ENCODE measurements at regions not wholly inside any gene's neighbourhood (a gene's known extent, or its start where the extent isn't known, plus 50 kb on each side); places are given as distances from the start of the nearest gene placed in this dataset.

GRCh38 chr16:86962259-86962658, 354.9 kb downstream of the C16orf95 start:
- no peak overlapping the region for H2BK15ac ChIP-seq (ENCODE audit: low read length)
- H3K9ac ChIP-seq (ENCODE audit: low read depth, low read length, poor library complexity), result no peak overlapping the region
- peak overlapping the region; percentile 2 for H2BK5ac ChIP-seq (ENCODE audit: low read length)
- no peaks in the 10 kb centered on the region for H3K27me3 ChIP-seq (ENCODE audit: control insufficient read depth in 3 of 3, insufficient read depth in 3 of 3, low read depth in 1 of 3, low read length in 3 of 3)
- H3K4ac ChIP-seq (ENCODE audit: low read length), result no peak overlapping the region
- H3K79me1 ChIP-seq (ENCODE audit: low read depth, low read length), result no peaks in the 10 kb centered on the region
- H3K4me2 ChIP-seq (ENCODE audit: insufficient read depth, low read length, poor library complexity, severe bottlenecking), result no peak overlapping the region
- H3K14ac ChIP-seq (ENCODE audit: low read length), result no peak overlapping the region
- H3K36me3 ChIP-seq (replicated peaks in 1 of 2; ENCODE audit: control insufficient read depth in 2 of 2, insufficient read depth in 2 of 2, low read length in 2 of 2), result no peaks in the 10 kb centered on the region
- no peak overlapping the region for H4K91ac ChIP-seq (ENCODE audit: low read depth, low read length, poor library complexity)
- no peak overlapping the region for H3K23ac ChIP-seq (ENCODE audit: low read depth, low read length, poor library complexity)
- no peak overlapping the region for H2BK12ac ChIP-seq (ENCODE audit: low read length)
- no peaks in the 10 kb centered on the region for H3K9me3 ChIP-seq (replicated peaks in 1 of 2; ENCODE audit: control insufficient read depth in 2 of 2, insufficient read depth in 1 of 2, low read depth in 1 of 2, low read length in 2 of 2)
- no peak overlapping the region for H2BK120ac ChIP-seq (ENCODE audit: low read depth, low read length)
- no peak overlapping the region for H2AFZ ChIP-seq (ENCODE audit: low read length)
- H3K18ac ChIP-seq (ENCODE audit: low read length), result no peak overlapping the region
- H3K27ac ChIP-seq (replicated peaks; ENCODE audit: low read length), result no peak overlapping the region
- H2AK5ac ChIP-seq (ENCODE audit: low read depth, low read length), result peak overlapping the region; percentile 60
- no CpG with 5 or more reads among the region's 7 CpGs for WGBS, 2 donors (ENCODE audit: extremely low coverage in 2 of 2, insufficient read length in 2 of 2, insufficient replicate concordance in 1 of 2)
- H4K8ac ChIP-seq (ENCODE audit: low read depth, low read length), result no peak overlapping the region
- DNase-seq (ENCODE audit: low spot score), result no peak
- peaks cover 0 to 20% of the 10 kb centered on the region in 2 donors for H3K4me1 ChIP-seq (ENCODE audit: control insufficient read depth in 2 of 2, insufficient read depth in 1 of 2, low read depth in 1 of 2, low read length in 2 of 2)
- no peak overlapping the region for H3K4me3 ChIP-seq (ENCODE audit: low read length in 2 of 2)

- Histone ChIP-seq H3K4me3 (ENCODE audit: low read length in 2 of 2) (no peak overlapping the region), H2AK5ac (ENCODE audit: low read depth, low read length) (peak overlapping the region; percentile 60), H3K36me3 (replicated peaks in 1 of 2; ENCODE audit: control insufficient read depth in 2 of 2, insufficient read depth in 2 of 2, low read length in 2 of 2) (no peaks in the 10 kb centered on the region), H3K27me3 (ENCODE audit: control insufficient read depth in 3 of 3, insufficient read depth in 3 of 3, low read depth in 1 of 3, low read length in 3 of 3) (no peaks in the 10 kb centered on the region), H3K9ac (ENCODE audit: low read depth, low read length, poor library complexity) (no peak overlapping the region), H2BK15ac (ENCODE audit: low read length) (no peak overlapping the region), H3K79me1 (ENCODE audit: low read depth, low read length) (no peaks in the 10 kb centered on the region), H3K4ac (ENCODE audit: low read length) (no peak overlapping the region), H4K8ac (ENCODE audit: low read depth, low read length) (no peak overlapping the region), H3K23ac (ENCODE audit: low read depth, low read length, poor library complexity) (no peak overlapping the region), H3K18ac (ENCODE audit: low read length) (no peak overlapping the region), H2BK5ac (ENCODE audit: low read length) (peak overlapping the region; percentile 2), H3K9me3 (replicated peaks in 1 of 2; ENCODE audit: control insufficient read depth in 2 of 2, insufficient read depth in 1 of 2, low read depth in 1 of 2, low read length in 2 of 2) (no peaks in the 10 kb centered on the region), H2BK120ac (ENCODE audit: low read depth, low read length) (no peak overlapping the region), H3K27ac (replicated peaks; ENCODE audit: low read length) (no peak overlapping the region), H3K14ac (ENCODE audit: low read length) (no peak overlapping the region), H3K4me2 (ENCODE audit: insufficient read depth, low read length, poor library complexity, severe bottlenecking) (no peak overlapping the region), H2BK12ac (ENCODE audit: low read length) (no peak overlapping the region), H2AFZ (ENCODE audit: low read length) (no peak overlapping the region), H3K4me1 (ENCODE audit: control insufficient read depth in 2 of 2, insufficient read depth in 1 of 2, low read depth in 1 of 2, low read length in 2 of 2) (peaks cover 0 to 20% of the 10 kb centered on the region in 2 donors), H4K91ac (ENCODE audit: low read depth, low read length, poor library complexity) (no peak overlapping the region)
- WGBS, 2 donors (ENCODE audit: extremely low coverage in 2 of 2, insufficient read length in 2 of 2, insufficient replicate concordance in 1 of 2), result no CpG with 5 or more reads among the region's 11 CpGs
- DNase-seq (ENCODE audit: low spot score), result no peak
Observed at GRCh38 chr16:86962913-86963312, 354.3 kb downstream of the C16orf95 start.

GRCh38 chr16:86963600-86964575, 353.3 kb downstream of the C16orf95 start:
- Histone ChIP-seq H4K91ac (ENCODE audit: low read depth, low read length, poor library complexity) (no peak overlapping the region), H2BK5ac (ENCODE audit: low read length) (no peak overlapping the region), H3K23ac (ENCODE audit: low read depth, low read length, poor library complexity) (no peak overlapping the region), H3K14ac (ENCODE audit: low read length) (no peak overlapping the region), H4K8ac (ENCODE audit: low read depth, low read length) (no peak overlapping the region), H3K4ac (ENCODE audit: low read length) (no peak overlapping the region), H3K36me3 (replicated peaks in 1 of 2; ENCODE audit: control insufficient read depth in 2 of 2, insufficient read depth in 2 of 2, low read length in 2 of 2) (no peaks in the 10 kb centered on the region), H2AFZ (ENCODE audit: low read length) (no peak overlapping the region), H3K79me1 (ENCODE audit: low read depth, low read length) (no peaks in the 10 kb centered on the region), H2BK120ac (ENCODE audit: low read depth, low read length) (no peak overlapping the region), H3K4me3 (ENCODE audit: low read length in 2 of 2) (no peak overlapping the region), H3K4me1 (ENCODE audit: control insufficient read depth in 2 of 2, insufficient read depth in 1 of 2, low read depth in 1 of 2, low read length in 2 of 2) (peaks cover 0 to 16% of the 10 kb centered on the region in 2 donors), H3K27ac (replicated peaks; ENCODE audit: low read length) (no peak overlapping the region), H2BK12ac (ENCODE audit: low read length) (no peak overlapping the region), H3K9me3 (replicated peaks in 1 of 2; ENCODE audit: control insufficient read depth in 2 of 2, insufficient read depth in 1 of 2, low read depth in 1 of 2, low read length in 2 of 2) (no peaks in the 10 kb centered on the region), H3K18ac (ENCODE audit: low read length) (no peak overlapping the region), H3K4me2 (ENCODE audit: insufficient read depth, low read length, poor library complexity, severe bottlenecking) (no peak overlapping the region), H2AK5ac (ENCODE audit: low read depth, low read length) (no peak overlapping the region), H3K27me3 (ENCODE audit: control insufficient read depth in 3 of 3, insufficient read depth in 3 of 3, low read depth in 1 of 3, low read length in 3 of 3) (no peaks in the 10 kb centered on the region), H2BK15ac (ENCODE audit: low read length) (no peak overlapping the region), H3K9ac (ENCODE audit: low read depth, low read length, poor library complexity) (no peak overlapping the region)
- no peak for DNase-seq (ENCODE audit: low spot score)
- no CpG with 5 or more reads among the region's 25 CpGs for WGBS, 2 donors (ENCODE audit: extremely low coverage in 2 of 2, insufficient read length in 2 of 2, insufficient replicate concordance in 1 of 2)

- H3K14ac ChIP-seq (ENCODE audit: low read length), result no peak overlapping the region
- H3K4me2 ChIP-seq (ENCODE audit: insufficient read depth, low read length, poor library complexity, severe bottlenecking), result no peak overlapping the region
- no peak overlapping the region for H4K8ac ChIP-seq (ENCODE audit: low read depth, low read length)
- H3K23ac ChIP-seq (ENCODE audit: low read depth, low read length, poor library complexity), result no peak overlapping the region
- no peak overlapping the region for H2BK5ac ChIP-seq (ENCODE audit: low read length)
- H3K36me3 ChIP-seq (replicated peaks in 1 of 2; ENCODE audit: control insufficient read depth in 2 of 2, insufficient read depth in 2 of 2, low read length in 2 of 2), result no peaks in the 10 kb centered on the region
- no peak overlapping the region for H2BK120ac ChIP-seq (ENCODE audit: low read depth, low read length)
- no peaks in the 10 kb centered on the region for H3K79me1 ChIP-seq (ENCODE audit: low read depth, low read length)
- no peaks in the 10 kb centered on the region for H3K27me3 ChIP-seq (ENCODE audit: control insufficient read depth in 3 of 3, insufficient read depth in 3 of 3, low read depth in 1 of 3, low read length in 3 of 3)
- H2BK12ac ChIP-seq (ENCODE audit: low read length), result no peak overlapping the region
- no peak overlapping the region for H4K91ac ChIP-seq (ENCODE audit: low read depth, low read length, poor library complexity)
- H2AFZ ChIP-seq (ENCODE audit: low read length), result no peak overlapping the region
- no peak overlapping the region for H3K4me3 ChIP-seq (ENCODE audit: low read length in 2 of 2)
- no peak for DNase-seq (ENCODE audit: low spot score)
- H3K27ac ChIP-seq (replicated peaks; ENCODE audit: low read length), result no peak overlapping the region
- H3K9ac ChIP-seq (ENCODE audit: low read depth, low read length, poor library complexity), result no peak overlapping the region
- H2AK5ac ChIP-seq (ENCODE audit: low read depth, low read length), result no peak overlapping the region
- H3K4ac ChIP-seq (ENCODE audit: low read length), result no peak overlapping the region
- no CpG with 5 or more reads among the region's 14 CpGs for WGBS, 2 donors (ENCODE audit: extremely low coverage in 2 of 2, insufficient read length in 2 of 2, insufficient replicate concordance in 1 of 2)
- H2BK15ac ChIP-seq (ENCODE audit: low read length), result no peak overlapping the region
- H3K18ac ChIP-seq (ENCODE audit: low read length), result no peak overlapping the region
- peaks cover 0 to 12% of the 10 kb centered on the region in 2 donors for H3K4me1 ChIP-seq (ENCODE audit: control insufficient read depth in 2 of 2, insufficient read depth in 1 of 2, low read depth in 1 of 2, low read length in 2 of 2)
- H3K9me3 ChIP-seq (replicated peaks in 1 of 2; ENCODE audit: control insufficient read depth in 2 of 2, insufficient read depth in 1 of 2, low read depth in 1 of 2, low read length in 2 of 2), result no peaks in the 10 kb centered on the region
Observed at GRCh38 chr16:86964796-86965241, 352.4 kb downstream of the C16orf95 start.
